HG02798 (cell line): ENCODE measurements at regions not wholly inside any gene's neighbourhood (a gene's known extent, or its start where the extent isn't known, plus 50 kb on each side); places are given as distances from the start of the nearest gene placed in this dataset.
"Not testable (repeated sequence)": the region's sequence is repeated elsewhere in the genome, so short reads cannot be mapped to it uniquely, and the experiment has no call there.

Experiments
- ATAC-seq: cut with Tn5 transposase; IDR thresholded peaks from one replicate; pipeline ENCODE4 v1.9.1; 2021; ENCODE audit warnings: mild to moderate bottlenecking; ENCODE audit not compliant: unreplicated experiment, poor library complexity

GRCh38 chr6:142631517-142632385 lies 313.2 kb downstream of the HIVEP2 start:
- no peak for ATAC-seq

DNA sequence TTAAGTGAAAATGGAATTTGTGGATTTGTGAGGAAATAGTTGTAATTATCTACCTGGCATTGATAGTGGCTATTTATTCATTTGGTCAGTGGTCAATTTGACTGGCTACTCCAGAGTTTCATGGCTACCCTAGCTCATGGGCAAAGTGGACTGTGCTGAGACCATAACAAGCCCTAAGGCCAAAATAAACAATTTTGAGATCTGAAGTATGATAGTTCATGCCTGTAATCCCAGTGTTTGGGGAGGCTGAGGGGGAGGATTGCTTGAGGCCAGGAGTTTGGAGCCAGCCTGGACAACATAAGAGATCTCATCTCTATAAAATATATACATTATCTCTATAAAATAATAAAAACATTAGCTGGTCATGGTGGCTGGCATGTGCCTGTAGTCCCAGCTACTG lies 311.7 kb downstream of the HIVEP2 start:
- no peak for ATAC-seq

GRCh38 chr6:142635130-142635529 lies 309.8 kb downstream of the HIVEP2 start:
- no peak for ATAC-seq

- ATAC-seq: no peak
Observed at GRCh38 chr6:142637624-142638351, 307.2 kb downstream of the HIVEP2 start.

- ATAC-seq: no peak
Observed at GRCh38 chr6:142642651-142643050, 302.3 kb downstream of the HIVEP2 start.

- ATAC-seq: no peak
Observed at GRCh38 chr6:142644866-142645265, 300.1 kb downstream of the HIVEP2 start.

- no peak for ATAC-seq
Observed at GRCh38 chr6:142645663-142646062, 299.3 kb downstream of the HIVEP2 start.

GRCh38 chr6:142647449-142648035 lies 297.4 kb downstream of the HIVEP2 start:
- ATAC-seq: no peak

DNA sequence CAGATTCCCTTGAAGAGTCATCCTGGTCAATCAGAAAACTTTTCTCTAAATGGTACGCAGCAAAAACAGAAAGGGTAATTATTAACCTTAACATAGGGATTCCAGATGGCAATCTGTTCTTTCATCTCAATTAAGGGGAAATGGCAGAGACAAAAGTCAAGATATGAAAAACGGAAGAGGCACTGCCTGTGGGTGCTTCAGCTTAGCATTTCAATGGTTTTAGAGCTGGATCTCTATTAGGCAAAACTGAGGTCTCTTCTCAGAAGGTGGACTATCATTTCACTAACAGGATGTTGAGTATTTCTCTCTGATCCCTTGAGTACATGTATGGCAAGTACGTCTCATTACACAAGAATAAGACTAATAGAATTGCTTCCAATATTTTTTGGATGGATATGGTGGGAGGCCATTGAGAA lies 296.9 kb downstream of the HIVEP2 start:
- no peak for ATAC-seq

DNA sequence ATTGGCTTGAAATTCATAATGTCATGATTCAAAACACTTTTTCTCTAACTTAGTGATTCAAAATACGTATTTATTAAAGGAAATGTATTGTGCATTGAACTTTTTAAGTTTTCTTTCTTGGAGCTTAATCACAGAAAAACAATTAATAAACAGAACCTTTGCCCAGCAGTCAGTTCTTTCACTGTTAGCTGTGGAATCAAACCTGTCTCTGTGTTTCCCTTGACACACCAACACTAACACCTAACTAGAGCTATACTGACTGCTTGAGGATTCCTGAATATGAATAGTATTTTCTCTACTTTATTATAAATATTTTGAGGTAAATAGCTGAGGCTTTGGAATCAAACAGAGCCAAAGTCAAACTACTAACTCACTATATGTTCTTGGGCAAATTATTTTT lies 296.4 kb downstream of the HIVEP2 start:
- no peak for ATAC-seq

DNA sequence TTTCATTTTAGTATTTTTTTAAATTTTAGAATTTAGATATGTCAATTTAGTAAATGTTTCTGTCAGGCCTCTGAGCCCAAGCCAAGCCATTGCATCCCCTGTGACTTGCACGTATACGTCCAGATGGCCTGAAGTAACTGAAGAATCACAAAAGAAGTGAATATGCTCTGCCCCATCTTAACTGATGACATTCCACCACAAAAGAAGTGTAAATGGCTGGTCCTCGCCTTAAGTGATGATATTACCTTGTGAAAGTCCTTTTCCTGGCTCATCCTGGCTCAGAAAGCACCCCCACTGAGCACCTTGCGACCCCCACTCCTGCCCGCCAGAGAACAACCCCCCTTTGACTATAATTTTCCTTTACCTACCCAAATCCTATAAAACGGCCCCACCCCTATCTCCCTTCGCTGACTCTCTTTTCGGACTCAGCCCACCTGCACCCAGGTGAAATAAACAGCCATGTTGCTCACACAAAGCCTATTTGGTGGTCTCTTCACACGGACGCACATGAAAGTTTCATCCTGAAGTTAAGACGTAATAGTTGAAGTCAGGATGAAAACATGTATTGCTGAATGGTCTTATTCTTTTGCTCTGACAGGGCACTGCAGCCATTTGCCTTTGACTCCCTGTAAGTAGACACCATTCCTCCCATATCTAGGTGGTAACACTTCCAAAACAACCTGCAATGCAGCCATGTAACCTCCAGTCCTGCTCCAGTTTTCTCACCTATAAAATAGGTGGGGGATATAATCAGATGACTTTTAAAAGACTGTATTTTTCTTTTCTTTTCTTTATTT lies 295.3 kb downstream of the HIVEP2 start:
- not testable (repeated sequence) for ATAC-seq

DNA sequence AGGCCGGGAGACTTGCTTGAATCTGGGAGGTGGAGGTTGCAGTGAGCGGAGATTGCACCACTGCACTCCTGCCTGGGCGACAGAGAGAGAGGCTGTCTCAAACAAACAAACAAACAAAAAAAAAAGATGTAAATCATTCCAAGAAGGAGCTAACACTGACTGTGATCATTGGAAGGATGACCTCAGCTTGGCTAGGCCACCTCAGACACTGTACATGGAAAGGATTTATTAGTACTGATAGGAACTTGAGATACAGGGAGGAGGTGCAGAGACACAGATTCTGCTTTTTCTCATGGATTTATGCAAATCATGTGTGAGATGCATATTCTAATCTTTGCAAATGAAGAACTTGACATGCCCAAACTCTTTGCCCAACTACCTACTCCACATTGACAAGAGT lies 293.6 kb downstream of the HIVEP2 start:
- ATAC-seq: no peak

GRCh38 chr6:142653710-142654420 lies 291.1 kb downstream of the HIVEP2 start:
- no peak for ATAC-seq

GRCh38 chr6:142659661-142660060 lies 285.3 kb downstream of the HIVEP2 start:
- no peak for ATAC-seq

GRCh38 chr6:142665393-142665792 lies 279.6 kb downstream of the HIVEP2 start:
- no peak for ATAC-seq

DNA sequence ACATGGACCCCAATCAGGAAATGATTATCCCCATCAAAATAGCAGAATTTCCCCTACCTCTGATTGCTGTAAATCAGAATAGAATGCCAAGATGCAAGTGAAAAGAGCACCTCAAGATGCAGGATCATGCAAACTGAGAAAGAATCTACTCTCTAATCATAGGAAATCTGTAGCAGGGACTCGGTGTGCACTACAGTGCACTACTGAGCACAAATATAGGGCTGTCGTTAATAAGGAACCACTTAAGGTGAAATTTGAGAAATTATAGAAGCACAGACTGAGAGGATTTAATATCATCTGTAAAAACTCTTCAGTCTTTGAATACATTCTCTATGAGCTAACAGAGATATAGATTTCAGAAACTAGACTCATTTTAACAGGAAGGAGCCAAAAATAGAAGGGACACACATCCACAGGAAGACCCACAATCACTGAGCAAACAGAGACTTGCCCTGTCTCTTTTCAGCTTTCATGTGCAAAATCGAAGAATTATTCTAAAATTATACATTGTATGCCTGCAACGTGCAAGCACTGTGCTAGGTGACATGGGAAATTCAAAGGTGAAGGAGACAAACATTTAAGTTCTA lies 278.3 kb downstream of the HIVEP2 start:
- no peak for ATAC-seq

DNA sequence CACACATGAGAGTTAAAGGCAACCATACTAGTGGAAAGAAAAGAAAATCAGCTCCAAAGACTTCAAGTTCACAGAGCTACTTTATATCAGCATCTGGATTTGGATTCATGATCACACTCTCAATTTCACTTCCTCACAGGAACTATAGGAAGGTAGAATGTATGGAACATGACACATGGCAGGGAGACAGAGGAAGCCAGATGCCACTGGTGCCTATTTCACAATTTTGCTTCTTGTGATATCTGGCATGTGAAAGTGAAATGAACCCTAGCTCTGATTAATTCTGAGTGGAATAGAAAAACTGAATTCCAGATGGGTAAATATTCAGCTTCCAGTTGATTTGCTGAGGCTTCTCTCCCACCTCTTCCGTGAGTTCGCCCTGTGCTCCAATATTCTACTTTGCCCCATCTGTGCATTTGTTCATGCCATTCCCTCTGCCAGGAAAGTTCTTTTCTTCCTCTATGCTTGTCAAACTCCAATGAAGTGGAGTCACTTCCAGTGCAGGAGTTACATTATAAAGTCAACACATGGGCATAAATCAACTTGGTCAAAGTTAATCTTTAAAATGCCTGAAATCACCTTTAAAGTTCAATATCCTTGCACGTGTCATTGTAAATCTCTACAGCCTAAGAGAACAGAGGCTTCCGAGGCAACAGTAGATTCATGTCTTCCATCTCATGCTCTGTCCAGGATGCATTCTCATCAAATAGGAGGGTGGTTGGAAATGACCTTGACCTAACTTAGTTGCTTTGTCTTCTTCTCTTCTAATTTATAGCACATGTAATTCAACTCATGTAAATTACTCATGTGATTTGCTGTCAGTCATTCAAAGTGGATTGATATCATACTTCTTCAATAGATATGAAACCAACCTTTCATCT lies 275.3 kb downstream of the HIVEP2 start:
- no peak for ATAC-seq

- ATAC-seq: peak; percentile 63
Observed at GRCh38 chr6:142671791-142672190, 273.2 kb downstream of the HIVEP2 start.
